ENCODE measurements at regions not wholly inside any gene's neighbourhood (a gene's known extent, or its start where the extent isn't known, plus 50 kb on each side); places are given as distances from the start of the nearest gene placed in this dataset.
"Not testable (repeated sequence)": the region's sequence is repeated elsewhere in the genome, so short reads cannot be mapped to it uniquely, and the experiment has no call there.

DNA sequence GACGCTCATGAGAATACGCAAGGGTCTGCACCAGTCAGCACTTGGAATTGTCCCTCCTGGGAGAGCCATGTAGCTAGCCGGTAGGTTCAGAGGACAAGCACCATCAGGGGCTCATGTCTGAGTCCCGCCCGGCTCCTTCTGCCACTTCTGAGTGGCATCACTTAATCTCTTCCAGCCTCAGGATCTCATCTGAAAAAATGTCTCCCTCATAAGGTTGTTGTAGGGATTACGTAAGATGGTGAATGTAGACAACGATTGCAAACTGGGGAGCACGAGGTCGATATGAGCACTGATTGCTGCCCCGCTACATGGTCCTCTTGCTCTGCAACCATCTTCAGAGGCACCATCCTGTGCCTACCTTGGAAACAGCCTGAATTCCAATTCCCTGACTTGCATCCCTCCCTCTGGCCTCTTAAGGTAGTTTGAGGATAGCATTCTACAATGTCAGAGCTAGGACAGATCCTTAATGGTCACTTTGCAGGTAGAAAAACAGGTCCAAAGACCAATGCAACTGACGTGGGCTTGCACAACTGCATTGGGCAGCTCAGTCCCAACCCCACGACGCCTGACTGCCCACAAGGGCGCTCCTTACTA is 115.8 kb upstream of the TMEM45B start:
- DNase-seq (ENCODE audit: low spot score): no peak

DNA sequence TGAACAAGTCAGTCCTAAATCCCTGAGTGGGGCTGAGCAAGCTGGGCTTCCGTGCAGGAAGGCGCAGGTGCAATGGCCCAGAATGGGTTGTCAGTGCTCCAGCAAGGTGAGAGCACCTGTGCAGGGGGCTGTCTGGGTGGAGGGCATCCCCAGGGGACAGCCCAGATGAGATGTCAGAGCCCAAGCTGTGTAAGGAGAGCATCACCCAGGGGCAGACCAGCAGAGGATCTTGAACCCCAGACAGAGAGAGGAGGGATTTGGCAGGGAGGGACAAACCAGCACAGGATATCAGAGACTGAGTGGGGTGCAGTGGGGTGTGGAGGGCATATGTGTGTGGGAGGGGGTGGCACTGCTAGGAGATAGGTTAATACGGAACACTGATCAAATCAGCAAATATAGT is 114.9 kb upstream of the TMEM45B start:
- no peak for DNase-seq (ENCODE audit: low spot score)

DNA sequence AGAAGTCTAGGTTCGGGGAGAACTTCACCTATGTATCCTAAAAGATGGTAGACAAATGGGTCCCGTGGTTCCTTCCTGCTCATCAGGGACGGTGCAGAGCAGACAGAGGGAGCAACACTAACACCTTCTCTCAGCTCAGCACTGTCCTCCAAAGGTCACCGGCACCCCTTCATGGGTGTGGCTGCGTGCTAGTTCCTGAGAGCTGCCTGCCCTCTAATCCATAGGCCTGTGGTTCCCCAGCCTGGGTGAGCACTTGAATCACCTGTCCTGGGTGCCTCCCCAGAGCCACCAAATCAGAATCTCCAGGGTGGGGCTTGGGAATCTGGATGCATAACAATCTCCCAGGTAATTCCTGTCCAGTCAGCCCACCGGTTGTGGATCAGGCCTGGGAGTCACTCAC is 113.9 kb upstream of the TMEM45B start:
- DNase-seq (ENCODE audit: low spot score): no peak

DNA sequence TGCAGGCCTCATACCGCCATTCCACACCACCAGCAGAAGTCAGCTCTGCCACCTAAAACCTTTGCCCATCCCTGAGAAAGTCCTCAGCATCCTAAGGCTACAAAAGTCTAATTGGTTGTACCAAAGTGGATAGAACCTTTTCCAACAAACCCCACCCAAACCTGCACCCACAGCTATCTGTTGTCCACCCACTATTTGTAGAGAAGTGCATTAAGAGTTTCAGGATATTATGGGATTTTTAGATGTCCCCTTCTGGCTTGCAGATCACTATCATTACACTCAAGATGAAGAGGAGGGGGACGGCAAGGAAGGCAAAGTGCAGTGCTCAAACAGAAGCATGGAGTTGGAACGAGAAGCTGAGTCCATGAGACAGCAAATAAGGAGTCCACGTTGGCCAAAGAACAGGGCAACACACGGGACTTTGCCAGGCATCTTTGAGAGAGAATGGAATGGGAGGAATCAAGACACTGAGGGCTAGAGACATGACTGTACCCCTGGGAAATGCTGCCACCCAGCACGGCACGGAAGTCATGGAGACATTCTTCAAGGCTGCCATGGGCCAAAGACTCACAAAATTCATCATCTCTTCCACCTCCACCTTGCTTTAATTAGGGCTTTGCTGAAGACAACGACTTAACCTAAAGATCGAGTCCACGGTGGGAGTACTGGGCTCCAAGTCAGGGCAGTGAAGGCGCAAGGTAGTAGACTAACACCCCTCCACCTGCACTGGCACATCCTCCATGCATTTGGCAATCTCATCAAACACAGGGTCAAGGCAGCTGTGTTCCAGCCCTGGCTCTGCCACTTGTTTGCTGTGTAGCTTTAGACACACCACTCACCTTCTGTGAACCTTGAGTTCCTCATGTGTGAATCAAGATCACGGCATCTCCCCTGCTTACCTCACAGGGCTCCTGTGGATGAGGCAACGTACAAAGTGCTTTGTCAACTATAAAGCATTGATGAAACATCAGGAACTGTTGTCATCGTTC is 112.9 kb upstream of the TMEM45B start:
- no peak for DNase-seq (ENCODE audit: low spot score)

DNA sequence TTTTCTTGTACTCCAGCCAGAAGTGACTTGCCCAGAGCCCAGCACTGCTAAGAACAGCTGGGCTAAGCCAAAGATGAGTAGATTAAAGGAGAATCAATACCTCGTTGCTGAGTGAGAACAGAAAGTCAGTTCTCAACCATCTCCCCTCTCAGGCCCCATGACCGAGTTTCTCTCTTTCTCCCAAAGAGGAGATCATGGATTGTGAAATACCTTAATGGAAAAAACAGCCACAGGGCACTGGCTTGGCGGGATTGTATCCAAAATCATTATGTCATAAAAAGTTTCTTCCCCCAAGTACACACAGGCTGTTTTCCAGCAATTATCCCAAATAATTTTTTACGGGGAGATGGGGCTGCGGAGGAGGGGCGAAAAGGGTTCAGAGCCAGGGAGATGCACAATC is 111.8 kb upstream of the TMEM45B start:
- no peak for DNase-seq (ENCODE audit: low spot score)

DNA sequence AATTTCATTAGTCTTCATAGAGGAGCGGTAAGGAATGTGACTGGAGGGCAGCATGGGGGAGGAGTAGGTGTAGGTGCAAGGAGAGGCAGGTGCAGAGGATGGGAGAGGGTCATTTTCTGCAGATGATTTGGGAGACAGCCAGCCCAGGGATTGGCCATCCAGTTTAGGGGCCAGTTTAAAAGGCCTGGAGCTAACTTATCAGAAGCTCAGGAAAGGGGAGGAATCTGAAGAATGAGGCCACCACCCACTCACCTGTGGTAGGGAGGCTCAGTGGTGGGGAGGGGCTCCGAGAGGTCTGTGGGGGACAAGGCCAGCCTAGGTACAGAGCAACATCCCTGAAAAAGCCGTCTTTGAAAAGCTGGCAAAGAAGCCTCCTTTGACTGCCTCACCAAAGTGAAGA is 110.8 kb upstream of the TMEM45B start:
- no peak for DNase-seq (ENCODE audit: low spot score)

DNA sequence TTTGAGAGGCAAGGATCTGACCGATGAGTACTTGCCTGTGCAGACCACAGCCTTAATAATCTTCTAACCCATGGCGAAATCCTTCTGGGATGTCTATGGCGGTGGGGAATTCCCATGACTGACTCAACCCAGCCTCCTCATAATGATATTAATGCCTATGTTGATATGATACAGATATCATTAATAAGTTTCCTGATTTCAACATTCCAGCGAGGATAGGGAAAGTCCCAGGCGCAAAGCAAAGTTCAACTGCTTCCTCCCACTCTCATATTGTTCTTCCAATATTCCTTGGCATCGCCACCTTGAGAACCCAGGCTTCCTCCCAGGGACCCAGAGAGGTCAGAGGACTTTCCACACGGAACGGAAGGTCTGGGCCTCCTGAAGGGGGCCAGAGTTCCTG is 110.3 kb upstream of the TMEM45B start:
- no peak for DNase-seq (ENCODE audit: low spot score)

DNA sequence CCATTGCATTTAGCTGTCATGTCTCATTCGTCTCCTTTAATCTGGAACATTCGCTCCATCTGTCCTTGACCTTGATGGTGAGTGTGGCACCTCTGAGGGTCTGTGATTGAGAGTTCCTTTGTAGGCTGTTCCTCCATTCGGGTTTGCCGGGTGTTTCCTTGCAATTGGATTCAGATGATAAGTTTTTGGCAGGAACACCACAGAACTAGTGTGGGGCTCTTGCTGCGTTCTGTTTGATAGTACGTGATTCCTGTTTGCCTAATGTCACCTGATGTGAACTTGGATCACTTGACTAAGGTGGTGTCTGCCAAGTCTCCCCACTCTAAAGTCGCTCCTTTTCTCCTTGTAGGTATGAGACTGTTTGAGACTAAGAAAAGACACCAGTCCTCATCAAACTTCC is 109.7 kb upstream of the TMEM45B start:
- DNase-seq (ENCODE audit: low spot score): no peak

DNA sequence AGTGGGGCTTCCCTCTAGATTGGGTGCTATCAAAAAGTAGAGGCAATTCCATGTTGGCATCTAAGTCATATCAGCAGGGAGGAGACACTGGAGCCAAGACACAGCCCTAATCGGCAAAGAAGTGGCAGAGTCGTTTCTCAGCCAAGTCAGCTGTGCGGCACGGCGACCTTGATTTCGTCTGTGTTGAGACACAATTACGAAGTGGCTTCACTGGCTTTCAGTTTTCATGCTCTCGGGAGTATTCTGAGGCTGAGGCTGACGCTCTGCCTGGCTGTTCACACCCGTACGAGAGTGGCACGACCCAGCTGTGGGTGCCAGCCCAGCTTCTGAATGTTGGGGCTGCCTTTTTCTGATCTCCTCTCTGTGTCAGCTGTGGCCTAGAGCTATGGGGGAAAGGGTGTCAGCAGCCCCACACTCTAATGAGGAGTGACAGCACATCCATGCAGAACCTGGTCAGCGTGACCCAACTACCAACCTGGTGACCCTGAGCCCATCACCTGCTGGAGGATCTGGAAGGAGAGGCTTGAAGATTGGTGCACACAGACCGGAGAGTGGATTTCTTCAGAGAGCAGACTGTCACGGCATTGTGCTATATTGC is 105.7 kb upstream of the TMEM45B start:
- no peak for DNase-seq (ENCODE audit: low spot score)

DNA sequence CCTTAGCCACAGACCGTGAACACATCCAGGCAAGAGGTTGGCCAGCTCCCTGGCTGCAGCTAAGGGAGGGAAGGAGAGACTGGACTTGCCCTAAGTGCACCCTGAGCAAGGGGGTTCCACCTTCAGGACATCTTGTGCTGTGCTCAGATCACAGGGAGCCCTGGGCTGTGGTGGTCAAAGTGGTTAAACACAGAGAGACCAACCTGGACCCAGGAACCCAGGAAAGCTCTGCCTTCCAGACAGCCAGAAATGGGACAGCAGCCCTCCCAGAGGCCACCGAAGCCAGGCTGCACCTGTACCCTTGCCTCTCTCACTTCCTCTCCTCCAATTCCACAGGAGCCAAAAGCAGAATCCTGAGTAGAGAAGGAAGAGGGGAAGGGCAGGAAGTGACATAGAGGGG is 105.2 kb upstream of the TMEM45B start:
- DNase-seq (ENCODE audit: low spot score): no peak

DNA sequence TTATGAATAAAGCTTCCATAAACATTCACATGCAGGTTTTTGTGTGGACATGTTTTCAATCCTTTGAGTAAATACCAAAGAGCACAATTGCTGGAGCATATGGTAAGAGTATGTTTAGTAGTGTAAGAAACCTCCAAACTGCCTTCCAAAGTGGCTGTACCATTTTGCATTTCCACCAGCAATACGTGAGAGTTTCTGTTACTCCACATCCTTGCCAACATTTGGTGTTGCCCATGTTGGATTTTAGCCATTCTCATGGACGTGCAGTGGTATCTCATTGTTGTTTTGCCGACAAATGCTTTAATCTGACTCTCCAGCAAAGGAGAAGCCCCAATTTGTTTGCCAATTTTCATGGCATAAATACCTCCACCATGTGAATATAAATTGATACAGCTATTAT is 103.9 kb upstream of the TMEM45B start:
- DNase-seq (ENCODE audit: low spot score): no peak

DNA sequence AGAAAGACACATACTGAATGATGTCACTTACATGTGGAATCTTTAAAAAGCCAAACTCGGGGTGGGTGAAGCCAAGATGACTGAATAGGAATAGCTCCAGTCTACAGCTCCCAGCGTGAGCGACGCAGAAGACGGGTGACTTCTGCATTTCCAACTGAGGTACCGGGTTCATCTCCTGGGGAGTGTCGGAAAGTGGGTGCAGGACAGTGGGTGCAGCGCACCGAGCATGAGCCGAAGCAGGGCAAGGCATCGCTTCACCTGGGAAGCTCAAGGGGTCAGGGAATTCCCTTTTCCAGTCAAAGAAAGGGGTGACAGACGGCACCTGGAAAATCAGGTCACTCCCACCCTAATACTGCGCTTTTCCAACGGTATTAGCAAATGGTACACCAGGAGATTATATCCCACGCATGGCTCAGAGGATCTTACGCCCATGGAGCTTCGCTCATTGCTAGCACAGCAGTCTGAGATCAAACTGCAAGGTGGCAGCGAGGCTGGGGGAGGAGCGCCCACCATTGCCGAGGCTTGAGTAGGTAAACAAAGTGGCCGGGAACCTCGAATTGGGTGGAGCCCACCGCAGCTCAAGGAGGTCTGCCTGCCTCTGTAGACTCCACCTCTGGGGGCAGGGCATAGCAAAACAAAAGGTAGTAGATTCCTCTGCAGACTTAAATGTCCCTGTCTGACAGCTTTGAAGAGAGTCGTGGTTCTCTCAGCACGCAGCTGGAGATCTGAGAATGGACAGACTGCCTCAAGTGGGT is 103.0 kb upstream of the TMEM45B start:
- not testable (repeated sequence) for DNase-seq (ENCODE audit: low spot score)

DNA sequence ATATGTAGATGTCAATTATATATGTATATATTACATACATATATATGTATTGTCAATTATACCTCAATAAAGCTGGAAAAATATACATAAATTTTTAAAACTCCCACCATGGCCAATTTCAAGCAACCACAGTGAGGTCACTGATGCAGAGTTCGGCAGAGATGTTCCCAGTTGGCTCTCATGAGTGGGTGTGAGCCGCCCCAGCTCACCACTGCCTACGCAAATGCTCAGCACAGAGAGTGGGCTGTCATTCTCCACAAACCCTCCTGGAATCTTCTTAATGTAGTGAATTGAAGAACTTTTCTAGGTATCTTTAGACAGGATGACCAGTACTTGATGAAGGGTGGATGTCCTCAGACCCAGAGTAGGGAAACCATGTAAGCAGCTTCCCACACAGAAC is 96.6 kb upstream of the TMEM45B start:
- no peak for DNase-seq (ENCODE audit: low spot score)

DNA sequence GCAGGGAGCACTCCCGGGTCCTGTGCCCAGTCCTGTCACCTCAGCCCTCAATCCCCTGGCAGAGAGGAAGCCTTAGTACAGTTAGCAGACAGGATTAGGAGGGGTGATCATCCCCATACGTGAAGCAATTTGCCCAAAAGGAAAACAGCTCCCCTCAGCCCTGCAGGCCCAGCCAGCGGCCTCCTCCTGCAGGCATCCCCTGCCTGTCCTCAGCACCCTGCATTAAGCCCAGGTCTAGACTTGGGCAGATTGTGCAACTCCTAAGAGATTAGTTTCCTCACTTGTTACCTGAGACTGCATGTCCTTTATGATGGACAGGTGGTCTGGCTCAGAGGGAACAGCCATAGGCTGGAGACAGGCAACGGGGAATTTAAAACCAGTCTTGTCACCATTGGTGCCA is 95.5 kb upstream of the TMEM45B start:
- DNase-seq (ENCODE audit: low spot score): no peak

DNA sequence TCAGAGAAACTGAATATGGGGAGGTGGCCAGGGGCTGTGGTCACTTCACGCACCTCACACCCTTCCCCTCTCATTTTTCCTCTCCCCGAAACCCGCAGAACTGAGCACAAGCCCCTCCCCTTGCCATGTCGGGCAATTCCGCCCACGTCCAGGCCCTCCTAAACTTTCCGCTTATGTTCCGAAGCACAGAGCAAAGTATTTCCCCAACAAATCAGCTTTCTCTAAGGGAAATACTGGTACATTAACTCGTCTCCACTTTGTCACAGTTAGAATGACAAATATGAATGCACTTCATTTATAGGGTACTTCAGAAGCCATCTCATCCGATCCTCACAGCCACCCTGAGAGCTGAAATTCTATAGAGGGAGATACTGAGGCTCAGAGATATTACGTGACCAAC is 94.7 kb upstream of the TMEM45B start:
- DNase-seq (ENCODE audit: low spot score): no peak

DNA sequence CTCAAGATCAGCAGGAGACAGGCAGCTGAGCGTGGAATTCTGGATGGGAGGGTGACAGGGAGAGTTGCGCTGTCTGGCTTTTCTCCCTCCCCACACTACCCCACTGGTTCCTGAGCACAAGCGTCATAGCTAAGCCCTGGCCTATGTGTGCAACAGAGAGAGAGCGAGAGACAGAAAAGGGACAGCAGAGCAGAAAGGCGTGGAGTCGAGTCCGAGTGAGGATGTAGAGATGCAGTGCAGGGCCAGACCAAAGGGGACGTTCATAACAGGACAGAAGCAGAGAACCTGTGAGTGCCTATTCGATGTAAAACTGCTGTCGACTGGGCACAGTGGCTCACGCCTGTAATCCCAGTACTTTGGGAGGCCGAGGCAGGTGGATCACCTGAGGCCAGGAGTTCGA is 94.0 kb upstream of the TMEM45B start:
- no peak for DNase-seq (ENCODE audit: low spot score)

DNA sequence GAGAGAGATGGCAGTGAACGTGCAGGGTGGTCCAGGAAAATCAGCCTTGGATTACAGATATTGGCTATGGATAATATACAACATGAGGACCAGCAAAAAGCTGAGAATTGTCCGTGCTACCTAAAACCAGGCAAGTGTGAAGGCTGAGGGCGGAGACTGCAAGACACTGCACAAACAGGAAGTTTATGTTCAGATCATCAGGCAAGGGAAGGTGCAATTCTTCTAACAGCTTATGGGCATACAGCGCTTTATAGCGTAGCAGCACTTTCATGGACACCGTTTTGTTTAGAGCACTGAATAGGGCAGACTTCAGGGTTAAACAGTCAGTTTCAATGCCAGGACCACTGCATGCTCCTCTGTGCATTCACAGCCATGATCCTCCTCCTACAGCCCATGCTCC is 93.1 kb upstream of the TMEM45B start:
- no peak for DNase-seq (ENCODE audit: low spot score)

DNA sequence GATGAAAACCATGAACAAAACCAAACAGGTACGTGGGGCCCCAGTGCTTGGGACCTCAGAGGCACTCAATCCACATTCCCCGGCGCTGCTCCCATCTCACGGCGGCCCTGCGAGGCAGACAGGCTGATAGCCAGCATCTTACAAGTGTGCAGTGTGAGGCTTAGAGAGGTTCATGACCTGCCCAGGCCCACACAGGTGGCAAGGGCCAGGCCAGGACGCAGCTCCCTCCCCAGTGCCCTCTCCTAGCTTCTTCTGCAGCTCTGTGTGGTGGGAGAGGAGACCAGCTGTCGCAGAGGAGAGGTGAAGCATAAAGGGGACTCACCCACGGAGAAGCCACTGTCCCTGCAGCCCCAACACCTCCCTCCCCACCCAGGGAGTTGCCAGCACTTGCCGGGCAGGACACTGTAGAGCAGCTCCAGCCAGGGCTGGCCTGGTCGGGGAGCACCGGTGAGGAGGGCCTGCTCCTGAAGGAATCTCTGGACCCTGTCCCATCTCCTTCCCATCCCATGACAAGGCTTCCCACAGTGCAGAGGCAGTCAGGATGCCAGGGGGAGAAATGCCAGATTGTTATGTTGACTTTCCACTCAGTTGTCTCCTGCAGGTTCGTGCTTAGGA is 92.4 kb upstream of the TMEM45B start:
- DNase-seq (ENCODE audit: low spot score): no peak

DNA sequence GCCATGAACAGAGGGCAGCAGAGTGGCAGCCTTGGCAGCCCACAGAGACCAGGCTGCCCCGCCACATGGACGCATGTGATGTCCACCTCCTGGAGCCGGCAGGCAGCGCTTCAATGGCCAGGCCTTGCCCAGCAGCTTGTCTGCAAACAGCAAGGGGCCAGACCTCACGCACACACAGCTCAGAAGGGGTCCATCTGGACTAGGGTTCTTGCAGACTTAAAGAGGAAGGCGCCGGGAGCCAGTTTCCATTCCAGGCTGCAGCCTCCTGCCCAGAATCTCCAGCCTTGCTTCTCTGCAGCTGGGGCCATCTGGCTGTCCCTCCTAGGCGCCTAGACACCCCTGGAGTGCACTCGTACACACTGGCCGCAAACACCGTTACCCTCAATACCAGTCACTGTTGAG is 91.9 kb upstream of the TMEM45B start:
- no peak for DNase-seq (ENCODE audit: low spot score)

DNA sequence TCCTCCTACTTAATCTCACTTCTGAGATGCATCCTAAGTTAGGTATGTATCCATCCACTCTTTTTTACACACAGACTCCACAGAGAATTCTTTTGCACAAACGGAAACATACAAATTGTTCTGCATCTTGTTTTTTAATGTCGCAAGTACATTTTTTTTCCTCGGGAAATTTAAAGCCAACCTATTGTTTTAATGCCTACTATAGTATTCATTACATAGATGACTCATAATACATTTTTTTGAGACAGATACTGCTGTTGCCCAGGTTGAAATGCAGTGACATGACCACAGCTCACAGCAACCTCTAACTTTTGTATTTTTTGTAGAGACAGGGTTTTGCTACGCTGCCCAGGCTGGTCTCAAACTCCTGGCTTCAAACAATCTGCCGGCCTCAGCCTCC is 90.8 kb upstream of the TMEM45B start:
- DNase-seq (ENCODE audit: low spot score): no peak

DNA sequence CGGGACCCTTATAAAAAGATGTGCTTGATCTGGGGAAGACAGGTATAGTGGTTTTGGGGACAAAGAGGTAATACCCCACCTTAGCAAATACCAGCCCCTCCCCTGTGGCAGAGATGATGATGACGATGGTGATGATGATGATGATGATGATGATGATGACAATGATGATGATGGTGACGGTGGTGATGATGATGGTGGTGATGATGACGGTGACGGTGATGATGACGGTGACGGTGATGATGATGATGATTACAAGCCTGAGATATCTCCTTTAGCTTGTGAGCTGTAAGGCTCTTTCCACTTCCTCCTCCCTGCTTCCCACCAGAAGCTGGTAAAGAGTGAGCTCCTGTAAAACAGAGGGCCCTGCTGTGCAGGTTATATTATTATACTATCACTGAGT is 89.5 kb upstream of the TMEM45B start:
- DNase-seq (ENCODE audit: low spot score): no peak

DNA sequence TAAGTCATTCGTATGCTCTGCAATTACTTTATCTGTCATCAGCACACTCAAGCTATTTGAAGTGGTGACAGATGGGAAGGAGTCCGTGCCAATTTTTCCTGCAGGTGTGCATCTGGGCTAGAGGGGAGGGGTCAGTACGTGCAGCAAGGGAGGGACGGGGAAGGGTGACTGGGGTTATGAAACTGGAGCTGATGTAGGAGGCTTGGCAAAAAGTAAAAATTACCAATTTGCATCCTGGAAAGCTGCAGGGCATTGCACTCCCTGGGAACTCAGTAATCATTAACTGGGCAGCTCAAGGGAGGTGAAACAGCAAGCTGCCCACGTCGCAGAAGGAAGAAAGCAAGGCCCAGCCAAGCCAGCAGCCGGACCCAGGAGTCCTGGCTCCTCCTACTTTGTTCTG is 87.1 kb upstream of the TMEM45B start:
- DNase-seq (ENCODE audit: low spot score): no peak
